Smooth muscle cell (in vitro differentiated cells): ENCODE measurements at regions not wholly inside any gene's neighbourhood (a gene's known extent, or its start where the extent isn't known, plus 50 kb on each side); places are given as distances from the start of the nearest gene placed in this dataset.

Source experiments
- DNase-seq: peaks from one replicate; lab custom pipeline; 2025; ENCODE audit not compliant: unreplicated experiment; lab: John Stamatoyannopoulos, UW
- H2AFZ ChIP-seq: fragments of 200-600 bp; sonication (generic); 2 replicates; pipeline ENCODE4 v1.6.0; 2016; ENCODE audit warnings: antibody characterized with exemption, low read depth, mild to moderate bottlenecking
- H3F3A ChIP-seq: fragments of 200-600 bp; sonication (generic); 2 replicates; pipeline ENCODE4 v1.6.0; 2017; ENCODE audit warnings: antibody characterized with exemption, low read depth
- H3K27ac ChIP-seq: fragments of 200-600 bp; sonication (generic); 2 replicates; pipeline ENCODE4 v1.5.1; 2016; ENCODE audit warnings: low read depth, mild to moderate bottlenecking
- H3K27me3 ChIP-seq: fragments of 200-600 bp; sonication (generic); 2 replicates; pipeline ENCODE4 v1.6.1; 2016; ENCODE audit warnings: low read depth, mild to moderate bottlenecking
- H3K36me3 ChIP-seq: fragments of 200-600 bp; sonication (generic); 2 replicates; pipeline ENCODE4 v1.5.1; 2016; ENCODE audit warnings: low read depth
- H3K4me1 ChIP-seq: fragments of 200-600 bp; sonication (generic); 2 replicates; pipeline ENCODE4 v1.5.1; 2016; ENCODE audit warnings: low read depth
- H3K4me2 ChIP-seq: fragments of 200-600 bp; sonication (generic); 2 replicates; pipeline ENCODE4 v1.6.0; 2016; ENCODE audit warnings: mild to moderate bottlenecking
- H3K4me3 ChIP-seq: fragments of 200-600 bp; sonication (generic); 2 replicates; pipeline ENCODE4 v1.5.1; 2016; ENCODE audit warnings: mild to moderate bottlenecking
- H3K79me2 ChIP-seq: fragments of 200-600 bp; sonication (generic); 2 replicates; pipeline ENCODE4 v1.6.0; 2016; ENCODE audit warnings: low read depth, mild to moderate bottlenecking
- H3K9ac ChIP-seq: fragments of 200-600 bp; sonication (generic); 2 replicates; pipeline ENCODE4 v1.6.0; 2016; ENCODE audit warnings: low read depth
- H3K9me3 ChIP-seq: fragments of 200-600 bp; sonication (generic); replicated peaks from 2 replicates; pipeline ENCODE4 v1.5.1; 2016; ENCODE audit warnings: low read depth
- H4K20me1 ChIP-seq: fragments of 200-600 bp; sonication (generic); 2 replicates; pipeline ENCODE4 v1.6.0; 2016; ENCODE audit warnings: low read depth
- CTCF ChIP-seq: fragments of 200-600 bp; sonication (generic); IDR thresholded peaks from 2 replicates; pipeline ENCODE4 v1.5.1; 2017; ENCODE audit warnings: borderline replicate concordance, mild to moderate bottlenecking, antibody characterized with exemption; ENCODE audit not compliant: insufficient read depth, poor library complexity, severe bottlenecking
- WGBS: methylation state at CpG from one replicate; pipeline ENCODE4 v1.1.7; 2016; ENCODE audit warnings: low lambda C conversion rate; 5-methylcytosine and 5-hydroxymethylcytosine counted together

GRCh38 chr2:193350509-193350908, 1155.8 kb upstream of the TMEFF2 start:
- H3K27ac ChIP-seq = peak overlapping the region; percentile 73
- H3F3A ChIP-seq = no peaks in the 10 kb centered on the region
- H3K4me1 ChIP-seq = no peaks in the 10 kb centered on the region
- H3K4me3 ChIP-seq = no peak overlapping the region
- no peak for DNase-seq
- H3K4me2 ChIP-seq = no peak overlapping the region
- no peak overlapping the region for H3K9ac ChIP-seq
- H3K27me3 ChIP-seq = no peaks in the 10 kb centered on the region
- 81% methylated on average over 2 of the region's 2 CpGs for WGBS
- TF ChIP-seq CTCF = no peak
- no peaks in the 10 kb centered on the region for H3K79me2 ChIP-seq
- H3K36me3 ChIP-seq = no peaks in the 10 kb centered on the region
- H4K20me1 ChIP-seq = no peaks in the 10 kb centered on the region
- no peaks in the 10 kb centered on the region for H3K9me3 ChIP-seq
- H2AFZ ChIP-seq = peak overlapping the region; percentile 59

GRCh38 chr2:193349642-193350041, 1154.9 kb upstream of the TMEFF2 start:
- 96% methylated on average over 1 of the region's 1 CpG for WGBS

GRCh38 chr2:193348055-193348454, 1153.3 kb upstream of the TMEFF2 start:
- Histone ChIP-seq H3K27me3 (no peaks in the 10 kb centered on the region), H3K4me3 (peak overlapping the region; percentile 19), H3K9ac (peak overlapping the region; percentile 42), H3K27ac (peak overlapping the region; percentile 79), H4K20me1 (no peaks in the 10 kb centered on the region), H3K79me2 (no peaks in the 10 kb centered on the region), H3K36me3 (no peaks in the 10 kb centered on the region), H2AFZ (peak overlapping the region; percentile 92), H3K9me3 (no peaks in the 10 kb centered on the region), H3K4me1 (no peaks in the 10 kb centered on the region), H3K4me2 (peak overlapping the region; percentile 79), H3F3A (no peaks in the 10 kb centered on the region)
- TF ChIP-seq CTCF = no peak
- WGBS = 86% methylated on average over 2 of the region's 2 CpGs
- DNase-seq = no peak

More at GRCh38 chr2:193349642-193350041, 1154.9 kb upstream of the TMEFF2 start:
- no peak overlapping the region for H3K4me3 ChIP-seq
- H3F3A ChIP-seq = no peaks in the 10 kb centered on the region
- no peaks in the 10 kb centered on the region for H3K36me3 ChIP-seq
- H3K9ac ChIP-seq = no peak overlapping the region
- H3K79me2 ChIP-seq = no peaks in the 10 kb centered on the region
- H3K9me3 ChIP-seq = no peaks in the 10 kb centered on the region
- no peak for TF ChIP-seq CTCF
- no peaks in the 10 kb centered on the region for H3K27me3 ChIP-seq
- H3K4me1 ChIP-seq = no peaks in the 10 kb centered on the region
- H2AFZ ChIP-seq = peak overlapping the region; percentile 60
- H4K20me1 ChIP-seq = no peaks in the 10 kb centered on the region
- no peak overlapping the region for H3K4me2 ChIP-seq
- DNase-seq = no peak
- H3K27ac ChIP-seq = peak overlapping the region; percentile 73

- no peak overlapping the region for H3K9ac ChIP-seq
- H3K27ac ChIP-seq = no peak overlapping the region
- no peak for TF ChIP-seq CTCF
- no peaks in the 10 kb centered on the region for H3K27me3 ChIP-seq
- no peak for DNase-seq
- no peak overlapping the region for H2AFZ ChIP-seq
- H3K79me2 ChIP-seq = no peaks in the 10 kb centered on the region
- no peak overlapping the region for H3K4me3 ChIP-seq
- no peaks in the 10 kb centered on the region for H3K36me3 ChIP-seq
- no peak overlapping the region for H3K4me2 ChIP-seq
- no peaks in the 10 kb centered on the region for H4K20me1 ChIP-seq
- 91% methylated on average over 1 of the region's 1 CpG for WGBS
- no peaks in the 10 kb centered on the region for H3F3A ChIP-seq
- no peaks in the 10 kb centered on the region for H3K4me1 ChIP-seq
- H3K9me3 ChIP-seq = no peaks in the 10 kb centered on the region
These were observed 1142.0 kb upstream of the TMEFF2 start for GRCh38 chr2:193336781-193337180.
